NCI-H1105 (cell line): ENCODE measurements at regions not wholly inside any gene's neighbourhood (a gene's known extent, or its start where the extent isn't known, plus 50 kb on each side); places are given as distances from the start of the nearest gene placed in this dataset.

ENCODE experiments used
- DNase-seq: peaks from one replicate; lab custom pipeline; 2025; lab: John Stamatoyannopoulos, UW

GRCh38 chr2:237171396-237171795 lies 85.7 kb downstream of the COPS8 start:
- no peak for DNase-seq

- no peak for DNase-seq
Measured at GRCh38 chr2:237171881-237172280, 86.2 kb downstream of the COPS8 start.

GRCh38 chr2:237177052-237177451 lies 91.4 kb downstream of the COPS8 start:
- no peak for DNase-seq

GRCh38 chr2:237177986-237178385 lies 92.3 kb downstream of the COPS8 start:
- DNase-seq: no peak

GRCh38 chr2:237178396-237178795 lies 92.7 kb downstream of the COPS8 start:
- DNase-seq: no peak

- DNase-seq: no peak
Measured at GRCh38 chr2:237179161-237179560, 93.5 kb downstream of the COPS8 start.

GRCh38 chr2:237180187-237180586 lies 94.5 kb downstream of the COPS8 start:
- DNase-seq: no peak

- no peak for DNase-seq
Measured at GRCh38 chr2:237180987-237181386, 95.3 kb downstream of the COPS8 start.

- DNase-seq: no peak
Measured at GRCh38 chr2:237181844-237182243, 96.2 kb downstream of the COPS8 start.

- DNase-seq: no peak
Measured at GRCh38 chr2:237182422-237183123, 96.9 kb downstream of the COPS8 start.

GRCh38 chr2:237184192-237184918 lies 98.7 kb downstream of the COPS8 start:
- no peak for DNase-seq

GRCh38 chr2:237184919-237185552 lies 99.3 kb downstream of the COPS8 start:
- DNase-seq: no peak

GRCh38 chr2:237185553-237185925 lies 99.8 kb downstream of the COPS8 start:
- no peak for DNase-seq

- DNase-seq: no peak
Measured at GRCh38 chr2:237189799-237190198, 104.1 kb downstream of the COPS8 start.

- DNase-seq: no peak
Measured at GRCh38 chr2:237190966-237191713, 105.5 kb downstream of the COPS8 start.

GRCh38 chr2:237191714-237192081 lies 106.0 kb downstream of the COPS8 start:
- no peak for DNase-seq

GRCh38 chr2:237192881-237193280 lies 107.2 kb downstream of the COPS8 start:
- DNase-seq: no peak

- DNase-seq: no peak
Measured at GRCh38 chr2:237193436-237193835, 107.7 kb downstream of the COPS8 start.

- DNase-seq: no peak
Measured at GRCh38 chr2:237194081-237194480, 108.4 kb downstream of the COPS8 start.

- no peak for DNase-seq
Measured at GRCh38 chr2:237194906-237195305, 109.2 kb downstream of the COPS8 start.

- no peak for DNase-seq
Measured at GRCh38 chr2:237195396-237196120, 109.9 kb downstream of the COPS8 start.

- no peak for DNase-seq
Measured at GRCh38 chr2:237196409-237196808, 110.7 kb downstream of the COPS8 start.
